Breast epithelium (tissue), 4 donors: ENCODE measurements at regions not wholly inside any gene's neighbourhood (a gene's known extent, or its start where the extent isn't known, plus 50 kb on each side); places are given as distances from the start of the nearest gene placed in this dataset.

Source experiments
- DNase-seq, 2 donors: peaks; one replicate each; pipeline ENCODE4 v3.0.0-alpha.2; 2019; ENCODE audit warnings: low spot score in 2 of 2
- H3K27ac ChIP-seq, 2 donors: fragments of 200-600 bp; sonication (generic) in 1 of 2; one replicate each; pipeline ENCODE4 v1.5.1; 2016 to 2019; ENCODE audit warnings: mild to moderate bottlenecking in 1 of 2
- H3K27me3 ChIP-seq, 2 donors: fragments of 200-600 bp; sonication (generic) in 1 of 2; one replicate each; pipeline versions ENCODE4 v1.5.1 to v1.6.0; 2017 to 2019; ENCODE audit warnings: control low read depth in 1 of 2, mild to moderate bottlenecking in 1 of 2
- H3K36me3 ChIP-seq: fragments of 200-600 bp; one replicate; pipeline ENCODE4 v1.5.1; 2019
- H3K4me1 ChIP-seq, 2 donors: fragments of 200-600 bp; sonication (generic); one replicate each; pipeline ENCODE4 v1.5.1; 2016 to 2019; ENCODE audit warnings: control low read depth in 1 of 2
- H3K4me3 ChIP-seq, 3 donors: fragments of 200-600 bp; sonication (generic); 1 replicate in 2 of 3; 2 replicates in 1 of 3; pipeline ENCODE4 v1.5.1; 2016 to 2019; ENCODE audit warnings: mild to moderate bottlenecking in 3 of 3, moderate library complexity in 2 of 3
- H3K9me3 ChIP-seq, 2 donors: fragments of 200-600 bp; sonication (generic) in 1 of 2; one replicate each; pipeline ENCODE4 v1.5.1; 2016 to 2019; ENCODE audit warnings: control low read depth in 1 of 2
- POLR2A ChIP-seq: fragments of 450-650 bp; IDR thresholded peaks from one replicate; pipeline ENCODE4 v1.6.1; 2016; ENCODE audit warnings: antibody characterized with exemption, mild to moderate bottlenecking, moderate library complexity
- POLR2AphosphoS5 ChIP-seq, 3 donors: sonication (generic); formaldehyde crosslinking; IDR thresholded peaks; one replicate each; pipeline ENCODE4 v1.6.1; 2017; ENCODE audit warnings: antibody characterized with exemption in 3 of 3
- intact Hi-C: fragments of 100-400 bp; cut with DNase I; formaldehyde crosslinking; loops from one replicate; pipeline ENCODE4 v1.15.1; 2023; ENCODE audit warnings: low total_unique reads
- TF ChIP-seq, protein P1 (sequence below), 3 donors: fragments of 450-650 bp; IDR thresholded peaks; one replicate each; pipeline ENCODE4 v1.5.1; 2016 to 2017; ENCODE audit warnings: antibody characterized with exemption in 3 of 3, mild to moderate bottlenecking in 3 of 3, moderate library complexity in 3 of 3

DNA sequence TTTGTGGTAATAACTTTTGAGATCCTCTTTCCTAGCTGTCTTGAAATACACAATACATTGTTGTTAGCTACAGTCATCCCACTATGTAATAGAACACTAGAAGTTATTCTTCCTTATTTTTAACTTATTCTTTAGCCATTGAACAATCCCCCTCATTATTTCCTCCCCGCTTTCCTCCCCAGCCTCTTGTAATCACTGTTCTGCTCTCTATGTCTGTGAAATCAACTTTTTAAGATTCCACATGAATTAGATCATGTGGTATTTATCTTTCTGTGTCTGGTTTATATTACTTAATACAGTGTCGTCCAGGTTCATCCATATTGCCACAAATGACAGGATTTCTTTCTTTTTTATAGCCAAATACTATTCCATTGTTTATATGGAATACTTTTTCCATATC, 72.9 kb downstream of the SLC10A2 start:
- no peaks in the 10 kb centered on the region for H3K27me3 ChIP-seq
- TF ChIP-seq POLR2AphosphoS5 (IDR thresholded peaks at IDR 0.05) = no peak
- TF ChIP-seq, protein P1, sequence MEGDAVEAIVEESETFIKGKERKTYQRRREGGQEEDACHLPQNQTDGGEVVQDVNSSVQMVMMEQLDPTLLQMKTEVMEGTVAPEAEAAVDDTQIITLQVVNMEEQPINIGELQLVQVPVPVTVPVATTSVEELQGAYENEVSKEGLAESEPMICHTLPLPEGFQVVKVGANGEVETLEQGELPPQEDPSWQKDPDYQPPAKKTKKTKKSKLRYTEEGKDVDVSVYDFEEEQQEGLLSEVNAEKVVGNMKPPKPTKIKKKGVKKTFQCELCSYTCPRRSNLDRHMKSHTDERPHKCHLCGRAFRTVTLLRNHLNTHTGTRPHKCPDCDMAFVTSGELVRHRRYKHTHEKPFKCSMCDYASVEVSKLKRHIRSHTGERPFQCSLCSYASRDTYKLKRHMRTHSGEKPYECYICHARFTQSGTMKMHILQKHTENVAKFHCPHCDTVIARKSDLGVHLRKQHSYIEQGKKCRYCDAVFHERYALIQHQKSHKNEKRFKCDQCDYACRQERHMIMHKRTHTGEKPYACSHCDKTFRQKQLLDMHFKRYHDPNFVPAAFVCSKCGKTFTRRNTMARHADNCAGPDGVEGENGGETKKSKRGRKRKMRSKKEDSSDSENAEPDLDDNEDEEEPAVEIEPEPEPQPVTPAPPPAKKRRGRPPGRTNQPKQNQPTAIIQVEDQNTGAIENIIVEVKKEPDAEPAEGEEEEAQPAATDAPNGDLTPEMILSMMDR (IDR thresholded peaks at IDR 0.05) = no peak
- TF ChIP-seq POLR2A = no peak
- H3K4me3 ChIP-seq = no peak overlapping the region
- no peaks in the 10 kb centered on the region for H3K4me1 ChIP-seq
- no peaks in the 10 kb centered on the region for H3K36me3 ChIP-seq
- H3K27ac ChIP-seq = no peak overlapping the region
- peaks cover 0 to 18% of the 10 kb centered on the region in 2 donors for H3K9me3 ChIP-seq
- intact Hi-C loops = no loop called here
- DNase-seq = no peak

DNA sequence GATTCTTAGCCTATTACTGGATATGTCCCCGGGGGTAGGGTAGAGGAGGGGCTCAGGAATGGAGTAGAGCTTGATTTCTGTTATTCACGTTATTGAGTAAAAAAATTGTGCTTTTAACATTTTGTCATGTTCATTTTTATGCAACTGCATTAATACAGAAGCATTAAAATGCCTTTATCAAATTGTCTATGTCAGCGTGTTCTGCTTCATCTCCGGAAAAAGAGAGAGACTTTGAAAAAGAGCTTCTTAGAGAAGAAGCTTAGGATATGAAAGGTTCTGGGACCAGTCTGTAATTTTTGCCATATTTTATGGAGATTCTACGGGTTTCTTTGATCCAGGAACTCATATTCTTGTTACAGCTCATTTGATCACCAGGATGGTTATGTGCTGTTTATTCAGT, 82.0 kb downstream of the SLC10A2 start:
- no peak overlapping the region for H3K27ac ChIP-seq
- intact Hi-C loops = no loop called here
- no peak for TF ChIP-seq POLR2AphosphoS5 (IDR thresholded peaks at IDR 0.05)
- TF ChIP-seq, protein P1 (IDR thresholded peaks at IDR 0.05) = no peak
- H3K4me1 ChIP-seq = no peaks in the 10 kb centered on the region
- no peaks in the 10 kb centered on the region for H3K27me3 ChIP-seq
- H3K36me3 ChIP-seq = no peaks in the 10 kb centered on the region
- H3K9me3 ChIP-seq = peaks cover 5 to 24% of the 10 kb centered on the region in 2 donors
- no peak for DNase-seq
- no peak overlapping the region for H3K4me3 ChIP-seq

DNA sequence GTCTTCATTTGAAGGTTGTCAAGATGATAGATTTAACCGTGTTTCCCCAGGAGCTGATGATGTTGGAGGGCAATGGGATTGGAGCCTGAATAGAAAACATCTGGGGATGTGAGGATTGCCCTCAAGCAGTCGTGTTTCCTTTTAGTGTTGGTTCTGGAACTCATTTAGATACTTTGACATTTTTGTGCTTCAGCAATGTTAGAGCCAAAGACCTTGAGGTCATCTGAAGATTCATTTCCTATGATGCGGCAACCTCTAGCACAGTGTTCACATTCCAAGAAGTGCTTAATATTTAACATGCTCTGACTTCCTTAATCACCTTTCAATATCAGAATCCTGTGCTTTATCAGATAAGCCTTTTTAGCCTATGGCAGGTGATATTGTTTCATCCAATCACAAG, 82.7 kb downstream of the SLC10A2 start:
- intact Hi-C loops = no loop called here
- H3K36me3 ChIP-seq = no peaks in the 10 kb centered on the region
- H3K4me1 ChIP-seq = no peaks in the 10 kb centered on the region
- TF ChIP-seq POLR2A (no peak), POLR2AphosphoS5 (IDR thresholded peaks at IDR 0.05) (no peak)
- TF ChIP-seq, protein P1 (IDR thresholded peaks at IDR 0.05) = no peak
- H3K4me3 ChIP-seq = no peak overlapping the region
- no peak overlapping the region for H3K27ac ChIP-seq
- H3K9me3 ChIP-seq = peaks cover 5 to 21% of the 10 kb centered on the region in 2 donors
- no peak for DNase-seq
- H3K27me3 ChIP-seq = no peaks in the 10 kb centered on the region

DNA sequence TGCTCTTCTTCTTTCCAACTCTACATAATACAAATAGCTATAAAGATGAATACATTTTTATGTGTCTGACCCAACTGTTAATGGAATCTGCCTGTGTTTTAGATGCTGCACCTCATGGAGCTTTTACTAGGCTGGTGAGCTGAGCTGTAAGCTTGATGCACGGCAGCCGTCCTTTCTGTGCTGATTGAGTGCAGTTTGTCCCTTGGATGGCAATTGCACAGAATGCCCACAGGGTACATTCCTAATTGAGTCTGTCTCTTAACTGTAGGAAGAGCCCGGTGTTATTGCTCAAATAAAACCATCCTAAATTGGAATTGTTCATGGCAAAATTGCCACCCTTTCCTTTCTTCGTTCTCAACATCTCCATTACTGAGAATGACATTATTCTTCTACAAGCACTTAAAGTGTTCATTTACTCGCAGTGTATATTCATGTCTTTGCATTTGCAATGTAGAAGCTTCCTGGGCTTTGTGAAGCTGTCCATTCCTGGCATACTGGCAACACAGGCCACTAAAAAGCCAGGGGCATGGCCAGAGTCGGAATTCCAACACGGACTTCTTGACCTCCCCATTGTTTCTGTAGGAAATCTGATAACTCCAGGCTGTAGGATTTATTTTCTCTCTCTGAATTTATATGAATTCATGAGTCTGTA, 85.8 kb downstream of the SLC10A2 start:
- Histone ChIP-seq H3K36me3 (no peaks in the 10 kb centered on the region), H3K4me1 (no peaks in the 10 kb centered on the region), H3K4me3 (no peak overlapping the region), H3K27me3 (no peaks in the 10 kb centered on the region), H3K9me3 (no peaks in the 10 kb centered on the region), H3K27ac (no peak overlapping the region)
- intact Hi-C loops = no loop called here
- TF ChIP-seq POLR2AphosphoS5 (IDR thresholded peaks at IDR 0.05) (no peak), POLR2A (no peak)
- TF ChIP-seq, protein P1 (IDR thresholded peaks at IDR 0.05) = no peak
- no peak for DNase-seq

DNA sequence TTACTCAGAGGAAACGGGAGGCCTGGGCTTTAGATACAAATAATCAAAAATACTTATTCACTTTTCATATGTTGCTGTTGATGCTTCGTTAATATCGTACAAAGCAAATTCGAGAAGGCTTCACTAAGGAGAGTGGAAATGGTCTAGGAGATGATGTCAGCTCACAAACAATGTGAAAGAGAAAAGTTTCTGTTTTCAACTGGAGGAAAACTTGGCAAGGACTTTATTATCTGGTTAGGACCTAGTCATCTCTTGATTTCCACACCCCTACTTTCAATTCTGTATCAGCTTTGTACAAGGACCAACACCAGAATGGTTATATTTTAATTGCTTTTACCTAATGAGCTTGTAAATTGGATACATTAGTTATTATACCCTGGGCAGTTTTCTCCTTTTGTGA, 88.0 kb downstream of the SLC10A2 start:
- no peaks in the 10 kb centered on the region for H3K4me1 ChIP-seq
- intact Hi-C loops = no loop called here
- no peaks in the 10 kb centered on the region for H3K36me3 ChIP-seq
- H3K27ac ChIP-seq = peak overlapping the region; percentile 56 to 70
- no peaks in the 10 kb centered on the region for H3K9me3 ChIP-seq
- H3K27me3 ChIP-seq = no peaks in the 10 kb centered on the region
- DNase-seq = no peak
- TF ChIP-seq, protein P1 (IDR thresholded peaks at IDR 0.05) = no peak
- no peak for TF ChIP-seq POLR2A
- TF ChIP-seq POLR2AphosphoS5 (IDR thresholded peaks at IDR 0.05) = no peak
- peak overlapping the region; percentile 22 to 51 (median 30) for H3K4me3 ChIP-seq
